OCI-LY7 (cell line): ENCODE measurements at regions not wholly inside any gene's neighbourhood (a gene's known extent, or its start where the extent isn't known, plus 50 kb on each side); places are given as distances from the start of the nearest gene placed in this dataset.

Experiments
- BruUV-seq: library from RNA; stranded (reverse); fragments of 400-500 nt; replicated peaks from 2 replicates; lab custom pipeline; 2021; lab: Mats Ljungman, UMichigan
- CTCF ChIA-PET: fragments of 300-600 bp; sonication (Branson Sonifier 250); formaldehyde crosslinking; loops from one replicate; lab custom pipeline; 2022; ENCODE audit warnings: antibody characterized with exemption; ENCODE audit not compliant: unreplicated experiment; lab: Charles Lee
- POLR2A ChIA-PET: fragments of 300-600 bp; sonication (Branson Sonifier 250); formaldehyde crosslinking; loops from one replicate; lab custom pipeline; 2022; ENCODE audit warnings: antibody characterized with exemption; lab: Charles Lee
- DNase-seq: peaks from one replicate; pipeline ENCODE4 v3.0.0-alpha.2; 2015; ENCODE audit warnings: low spot score
- H2AFZ ChIP-seq: fragments of 200-600 bp; sonication (generic), shearing (Covaris generic); 2 replicates; pipeline ENCODE4 v1.6.1; 2014; ENCODE audit warnings: mild to moderate bottlenecking, antibody characterized with exemption, low read length, moderate library complexity
- H3K27ac ChIP-seq: fragments of 200-600 bp; sonication (generic); 2 replicates; pipeline ENCODE4 v1.5.1; 2014; ENCODE audit warnings: mixed run types, low read depth, mild to moderate bottlenecking, moderate library complexity, low read length, inconsistent platforms; ENCODE audit not compliant: poor library complexity, severe bottlenecking
- H3K36me3 ChIP-seq: fragments of 200-600 bp; sonication (generic); 2 replicates; pipeline ENCODE4 v1.6.1; 2014; ENCODE audit warnings: mild to moderate bottlenecking, antibody characterized with exemption, low read length, moderate library complexity, mixed read lengths; ENCODE audit not compliant: insufficient read depth
- H3K4me1 ChIP-seq: fragments of 200-600 bp; sonication (generic); 2 replicates; pipeline ENCODE4 v1.5.1; 2014; ENCODE audit warnings: mild to moderate bottlenecking, low read length; ENCODE audit not compliant: insufficient read depth, poor library complexity, severe bottlenecking
- H3K4me2 ChIP-seq: fragments of 200-600 bp; sonication (generic); 2 replicates; pipeline ENCODE4 v1.6.1; 2014; ENCODE audit warnings: mild to moderate bottlenecking, low read length
- H3K4me3 ChIP-seq: fragments of 200-600 bp; sonication (generic); 2 replicates; pipeline ENCODE4 v1.5.1; 2014; ENCODE audit warnings: mild to moderate bottlenecking, low read depth, low read length; ENCODE audit not compliant: poor library complexity, severe bottlenecking
- H3K79me2 ChIP-seq: fragments of 200-600 bp; sonication (generic); 2 replicates; pipeline ENCODE4 v1.6.1; 2016; ENCODE audit warnings: low read depth, mild to moderate bottlenecking, low read length, moderate library complexity, mixed read lengths; ENCODE audit not compliant: insufficient read depth
- H3K9me2 ChIP-seq: fragments of 200-600 bp; sonication (generic); 2 replicates; pipeline ENCODE4 v1.6.1; 2016; ENCODE audit warnings: mild to moderate bottlenecking, low read length, mixed read lengths; ENCODE audit not compliant: insufficient read depth
- H3K9me3 ChIP-seq: fragments of 200-600 bp; sonication (generic); 2 replicates; pipeline ENCODE4 v1.6.1; 2014; ENCODE audit warnings: mild to moderate bottlenecking, mixed run types, low read length, mixed read lengths
- H4K20me1 ChIP-seq: fragments of 200-600 bp; sonication (generic); 2 replicates; pipeline ENCODE4 v1.6.1; 2014; ENCODE audit warnings: mild to moderate bottlenecking, antibody characterized with exemption, low read length, moderate library complexity, mixed read lengths; ENCODE audit not compliant: insufficient read depth
- CTCF ChIP-seq: fragments of 200-600 bp; sonication (generic); conservative IDR thresholded peaks from 2 replicates; pipeline ENCODE4 v1.5.1; 2014; ENCODE audit warnings: mild to moderate bottlenecking, antibody characterized with exemption, low read length, moderate library complexity, mixed read lengths
- EZH2phosphoT487 ChIP-seq: fragments of 200-600 bp; sonication (generic); IDR thresholded peaks from 2 replicates; pipeline ENCODE4 v1.6.1; 2018; ENCODE audit warnings: low read depth, borderline replicate concordance, mild to moderate bottlenecking, mixed run types, antibody characterized with exemption, low read length, moderate library complexity, mixed read lengths
- intact Hi-C: fragments of 100-400 bp; cut with micrococcal nuclease; formaldehyde crosslinking; loops from one replicate; pipeline ENCODE4 v1.10.0; 2022; ENCODE audit not compliant: unreplicated experiment

- Histone ChIP-seq H2AFZ (no peak overlapping the region), H3K79me2 (no peaks in the 10 kb centered on the region), H3K4me2 (no peak overlapping the region), H3K36me3 (no peaks in the 10 kb centered on the region), H3K9me2 (no peaks in the 10 kb centered on the region), H3K4me3 (no peak overlapping the region), H3K4me1 (peaks cover 10% of the 10 kb centered on the region), H4K20me1 (no peaks in the 10 kb centered on the region), H3K27ac (no peak overlapping the region), H3K9me3 (no peaks in the 10 kb centered on the region)
- no peak for DNase-seq
- ChIA-PET CTCF (no interaction called here), POLR2A (no interaction called here)
- no TSS peak for BruUV-seq
- TF ChIP-seq CTCF = no peak
- intact Hi-C loops = no loop called here
Observed at GRCh38 chr17:77537566-77537965, 396.8 kb downstream of the SEC14L1 start.

- H2AFZ ChIP-seq = no peak overlapping the region
- H3K27ac ChIP-seq = no peak overlapping the region
- BruUV-seq = no TSS peak
- no peak overlapping the region for H3K4me3 ChIP-seq
- H4K20me1 ChIP-seq = no peaks in the 10 kb centered on the region
- H3K9me3 ChIP-seq = no peaks in the 10 kb centered on the region
- intact Hi-C loops = loop anchor here (10.0 kb wide), 1 partner anchor 204 kb away; no protein-coding TSS in a partner anchor
- H3K36me3 ChIP-seq = no peaks in the 10 kb centered on the region
- H3K9me2 ChIP-seq = no peaks in the 10 kb centered on the region
- no peaks in the 10 kb centered on the region for H3K79me2 ChIP-seq
- peak overlapping the region; percentile 25; the same call in 1 of the 2 replicates for H3K4me2 ChIP-seq
- POLR2A ChIA-PET = no interaction called here
- no peak for TF ChIP-seq EZH2phosphoT487
- CTCF ChIA-PET = no interaction called here
- H3K4me1 ChIP-seq = peaks cover 10% of the 10 kb centered on the region
- no peak for DNase-seq
Observed at GRCh38 chr17:77540531-77540930, 399.8 kb downstream of the SEC14L1 start.

- Histone ChIP-seq H2AFZ (peak overlapping the region; percentile 51), H3K9me3 (no peaks in the 10 kb centered on the region), H3K4me3 (no peak overlapping the region), H3K4me2 (peak overlapping the region; percentile 25; the same call in 1 of the 2 replicates), H3K79me2 (no peaks in the 10 kb centered on the region), H4K20me1 (no peaks in the 10 kb centered on the region), H3K27ac (no peak overlapping the region), H3K4me1 (peaks cover 10% of the 10 kb centered on the region), H3K36me3 (no peaks in the 10 kb centered on the region), H3K9me2 (no peaks in the 10 kb centered on the region)
- no TSS peak for BruUV-seq
- peak; percentile 24 for DNase-seq
- ChIA-PET POLR2A (no interaction called here), CTCF (no interaction called here)
- intact Hi-C loops = loop anchor here (10.0 kb wide), 1 partner anchor 204 kb away; no protein-coding TSS in a partner anchor
- TF ChIP-seq EZH2phosphoT487 = no peak
- TF ChIP-seq CTCF = no peak
Observed at GRCh38 chr17:77540975-77541374, 400.2 kb downstream of the SEC14L1 start.
